Fibroblast of skin of right quadriceps (primary cell): ENCODE measurements at regions not wholly inside any gene's neighbourhood (a gene's known extent, or its start where the extent isn't known, plus 50 kb on each side); places are given as distances from the start of the nearest gene placed in this dataset.

Experiments
- DNase-seq: peaks from one replicate; pipeline ENCODE4 v3.0.0-alpha.2; 2013

DNA sequence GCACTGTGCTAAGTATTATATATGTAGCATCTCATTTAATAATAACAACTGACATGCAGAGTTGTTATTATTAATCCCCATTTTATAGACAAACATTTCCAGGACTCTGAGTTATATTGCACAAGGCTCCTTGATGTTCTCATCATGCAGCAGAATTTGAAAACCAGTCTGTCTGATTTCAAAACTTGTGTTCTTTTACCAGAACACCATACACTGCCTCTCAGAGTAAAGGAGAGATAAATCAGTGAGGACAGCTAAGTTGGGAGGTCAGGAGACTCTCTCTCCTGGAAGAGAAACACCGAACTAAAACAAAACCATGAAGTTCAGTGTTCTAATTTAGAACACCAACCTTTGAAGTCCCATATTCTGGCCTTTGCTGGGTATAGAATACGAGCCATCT lies 92.7 kb upstream of the TNC start:
- no peak for DNase-seq

- peak; percentile 94 for DNase-seq
Measured at GRCh38 chr9:115211413-115212124, 93.6 kb upstream of the TNC start.

DNA sequence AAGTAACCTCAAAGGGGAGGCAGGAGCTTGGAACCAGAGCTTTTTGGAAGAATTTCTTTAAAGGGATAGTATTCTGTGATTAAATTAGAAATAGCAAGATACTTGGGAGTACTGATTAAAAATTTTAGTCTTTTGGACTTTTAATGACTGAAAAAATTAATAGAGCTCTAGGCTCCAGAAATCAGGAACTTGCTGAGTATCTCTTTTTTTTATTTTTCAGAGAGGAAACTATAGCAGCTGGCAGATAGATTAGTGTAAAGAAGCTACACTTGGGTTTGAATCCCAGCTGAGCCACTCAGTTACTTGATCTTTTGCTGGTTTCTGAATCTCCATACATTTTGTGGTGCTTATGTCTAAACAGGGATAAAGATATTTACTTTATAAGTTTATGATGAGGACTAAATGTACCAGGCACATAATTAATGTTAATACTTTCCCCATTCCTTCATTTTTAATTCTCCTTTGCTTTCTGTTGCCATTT lies 94.2 kb upstream of the TNC start:
- DNase-seq: no peak

DNA sequence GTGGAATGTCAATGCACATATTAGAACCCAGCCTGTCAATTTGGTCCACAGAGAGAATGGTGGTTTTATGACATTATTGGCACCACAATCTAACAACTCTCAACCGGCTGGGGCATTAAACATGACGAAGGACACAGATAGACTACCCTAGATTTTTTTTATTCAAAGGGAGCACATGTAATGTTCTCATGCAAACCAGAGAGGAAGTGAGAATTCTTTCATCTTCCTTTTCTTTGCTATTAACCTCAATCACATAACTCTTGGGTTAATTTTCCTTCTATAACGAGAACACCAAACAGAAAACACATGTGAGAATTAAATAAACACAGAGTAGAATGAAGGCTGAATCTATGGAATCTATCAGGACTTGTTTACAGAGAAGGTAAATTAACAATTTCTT lies 94.9 kb upstream of the TNC start:
- no peak for DNase-seq

DNA sequence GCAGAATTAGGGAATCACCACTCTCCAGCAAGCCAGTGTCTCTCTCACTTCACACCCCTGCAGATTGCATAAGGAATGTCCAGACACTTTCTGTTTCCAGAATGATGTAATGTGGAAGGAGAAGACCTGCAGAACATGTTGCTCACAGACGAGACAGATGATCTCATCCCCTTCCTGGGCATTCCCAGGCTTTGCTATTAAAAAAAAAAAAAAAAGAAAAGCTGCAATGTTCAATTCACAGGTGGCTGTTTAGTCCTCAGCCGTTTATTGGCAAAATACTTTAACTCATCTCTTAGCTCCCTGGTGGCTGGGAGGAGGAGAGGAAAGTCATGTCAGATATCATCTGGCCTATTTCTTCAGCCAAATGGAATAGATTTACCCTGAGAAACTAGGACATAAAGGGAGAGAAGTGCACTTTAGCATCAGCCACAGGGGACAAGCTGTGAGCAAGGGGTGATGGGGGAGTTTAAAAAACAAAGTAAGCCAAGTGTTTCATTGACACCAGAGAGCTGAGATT lies 95.9 kb upstream of the TNC start:
- DNase-seq: peak; percentile 92

GRCh38 chr9:115216873-115217272 lies 98.9 kb upstream of the TNC start:
- DNase-seq: no peak

DNA sequence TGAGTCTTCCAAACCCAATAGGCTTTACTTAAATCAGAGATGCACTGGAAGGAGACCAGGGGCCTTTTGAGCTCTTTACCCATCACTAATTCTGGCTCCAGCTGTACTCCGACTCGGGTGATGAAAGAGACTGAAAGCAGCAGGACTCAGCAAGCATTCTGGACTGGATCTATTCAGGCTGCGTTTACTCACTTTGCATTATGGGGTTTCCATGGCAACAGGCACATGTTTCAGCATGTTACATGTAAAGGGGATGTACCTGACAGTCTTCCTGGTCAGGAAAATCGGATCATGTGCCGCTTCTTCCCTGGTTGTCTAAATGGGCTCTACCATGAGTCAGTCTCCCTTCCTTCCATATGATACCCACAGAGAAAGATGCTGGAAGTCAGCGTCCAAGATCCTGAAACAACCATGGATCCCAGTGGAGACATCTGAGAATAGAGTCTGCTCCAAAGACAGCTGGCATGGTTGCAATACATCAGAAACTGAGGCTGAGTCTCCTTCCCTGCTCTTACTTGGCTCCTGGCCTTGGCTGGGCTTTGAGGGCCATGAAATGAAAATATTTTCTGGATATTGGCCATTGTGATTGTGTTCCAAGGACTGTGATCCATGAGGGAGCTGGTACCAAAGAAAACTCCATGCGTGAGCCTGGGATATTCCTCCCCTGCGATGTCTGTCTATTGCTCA lies 102.5 kb upstream of the TNC start:
- DNase-seq: peak; percentile 73

GRCh38 chr9:115223471-115223870 lies 105.5 kb upstream of the TNC start:
- no peak for DNase-seq

DNA sequence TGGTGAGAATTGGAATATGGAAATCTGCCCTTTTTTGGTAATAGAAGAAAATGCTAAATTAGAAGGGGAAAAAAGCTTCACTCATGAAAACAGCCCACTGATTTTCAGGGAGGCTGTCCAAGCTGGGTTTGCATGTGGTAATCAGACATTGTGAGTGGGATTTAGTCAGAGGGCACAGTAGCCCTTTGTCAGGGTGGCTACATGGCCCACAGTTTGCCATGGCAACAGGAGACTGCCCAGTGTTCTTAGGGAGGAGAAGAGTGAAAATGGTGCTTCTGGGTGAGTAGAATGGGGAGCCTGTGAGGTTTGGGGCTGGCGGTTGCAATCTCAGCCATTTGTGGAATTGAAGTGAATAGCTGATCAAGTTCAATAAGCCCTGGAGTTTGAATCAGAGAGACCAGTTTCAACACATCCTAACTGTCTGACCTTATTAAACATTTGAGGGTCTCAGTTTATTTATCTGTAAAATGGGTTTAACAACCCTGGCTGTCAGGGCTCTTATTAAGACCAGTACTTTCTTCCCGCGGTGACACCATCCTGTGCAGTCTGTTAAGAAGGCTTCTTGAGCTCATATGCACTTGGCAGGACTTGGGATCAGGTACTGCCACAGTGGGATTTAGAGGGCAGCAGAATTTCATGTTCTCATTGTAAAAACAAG lies 107.6 kb upstream of the TNC start:
- no peak for DNase-seq

GRCh38 chr9:115226152-115226551 lies 108.2 kb upstream of the TNC start:
- DNase-seq: no peak

DNA sequence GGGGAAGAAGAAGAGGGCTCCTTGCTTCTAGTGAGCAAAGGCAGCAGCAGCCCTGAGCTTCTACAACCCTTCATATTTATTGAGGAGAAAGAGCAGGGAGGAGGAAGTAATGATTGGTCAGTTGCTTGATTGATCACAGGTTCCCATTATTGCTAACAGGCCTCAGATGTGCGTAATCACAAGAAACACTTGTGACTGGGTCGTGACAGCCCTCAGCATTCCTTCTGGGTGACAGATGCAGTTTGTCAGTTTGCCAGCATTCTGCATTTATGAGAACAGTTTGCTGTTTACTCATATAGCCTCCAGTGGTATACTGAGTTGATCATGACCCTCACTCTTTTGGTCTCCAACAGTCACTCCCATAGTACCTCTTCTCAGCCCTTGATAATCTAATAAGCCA lies 111.5 kb upstream of the TNC start:
- peak; percentile 56 for DNase-seq

- no peak for DNase-seq
Measured at GRCh38 chr9:115230924-115231515, 113.1 kb upstream of the TNC start.

DNA sequence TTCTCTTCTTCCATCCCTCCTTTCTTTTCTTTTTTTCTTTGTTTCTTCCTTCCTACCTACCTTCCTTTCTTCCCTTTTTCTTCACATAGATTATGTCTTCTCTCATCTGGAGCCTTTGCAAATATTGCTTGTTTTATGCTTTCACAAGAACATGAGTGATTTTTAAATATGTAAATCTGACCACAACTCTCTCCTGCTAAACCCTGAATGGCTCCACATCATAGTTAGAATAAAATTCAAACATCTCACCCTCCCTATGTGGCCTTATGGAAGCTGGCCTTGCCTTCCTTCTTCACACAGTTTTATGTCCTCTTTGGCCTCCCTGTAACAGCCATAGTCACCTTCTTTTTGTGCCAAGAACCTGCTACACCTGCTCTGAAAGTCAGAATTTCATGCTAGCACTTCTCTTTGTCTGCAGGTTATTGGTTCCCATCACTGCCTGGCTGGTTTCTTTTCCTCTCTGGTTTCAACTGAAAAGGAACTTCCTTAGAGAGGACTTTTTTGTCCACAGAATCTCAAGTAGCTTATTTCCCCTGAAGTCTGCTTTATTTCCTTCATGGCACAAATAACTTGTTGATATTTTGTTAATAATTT lies 114.3 kb upstream of the TNC start:
- no peak for DNase-seq

GRCh38 chr9:115234094-115234493 lies 116.1 kb upstream of the TNC start:
- peak; percentile 82 for DNase-seq

DNA sequence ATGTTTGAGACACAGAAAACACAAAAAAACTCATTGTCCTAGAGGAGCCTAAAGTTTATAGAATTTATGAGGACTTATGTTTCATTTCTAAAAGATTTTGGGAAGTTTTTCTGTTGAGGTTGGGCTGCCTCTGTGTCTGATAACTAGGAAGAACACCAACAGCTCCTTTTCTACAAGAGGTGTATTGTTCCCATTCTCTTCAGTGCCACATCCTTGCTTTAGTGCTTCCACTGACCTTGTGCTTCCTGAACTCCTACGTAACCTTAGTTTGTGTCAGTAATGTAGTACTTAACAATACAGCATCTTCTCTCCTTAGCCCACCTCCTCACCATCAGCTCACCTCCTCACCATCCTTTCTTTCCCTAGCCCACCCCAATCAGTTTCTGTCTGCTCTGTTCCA lies 117.3 kb upstream of the TNC start:
- DNase-seq: no peak

- peak; percentile 44 for DNase-seq
Measured at GRCh38 chr9:115237385-115237998, 119.5 kb upstream of the TNC start.

DNA sequence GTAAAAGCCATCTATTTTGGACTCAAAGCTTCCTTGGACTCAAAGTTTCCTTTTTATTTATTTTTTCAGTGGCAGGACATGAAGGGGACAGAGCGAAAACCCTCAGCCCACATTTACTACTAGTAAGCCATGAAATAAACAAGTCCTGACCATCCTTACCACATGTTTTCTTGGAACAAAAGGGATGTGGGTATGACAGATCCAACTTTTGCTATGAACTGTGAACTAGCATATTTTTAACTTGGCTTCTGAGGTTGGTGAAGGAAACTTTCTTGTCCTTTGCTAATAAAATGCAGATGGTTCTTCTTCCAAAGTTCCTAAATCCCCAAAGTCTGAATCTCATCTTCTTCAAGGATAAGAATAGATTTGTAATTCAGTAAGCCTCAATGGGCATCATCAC lies 122.7 kb upstream of the TNC start:
- peak; percentile 5 for DNase-seq

DNA sequence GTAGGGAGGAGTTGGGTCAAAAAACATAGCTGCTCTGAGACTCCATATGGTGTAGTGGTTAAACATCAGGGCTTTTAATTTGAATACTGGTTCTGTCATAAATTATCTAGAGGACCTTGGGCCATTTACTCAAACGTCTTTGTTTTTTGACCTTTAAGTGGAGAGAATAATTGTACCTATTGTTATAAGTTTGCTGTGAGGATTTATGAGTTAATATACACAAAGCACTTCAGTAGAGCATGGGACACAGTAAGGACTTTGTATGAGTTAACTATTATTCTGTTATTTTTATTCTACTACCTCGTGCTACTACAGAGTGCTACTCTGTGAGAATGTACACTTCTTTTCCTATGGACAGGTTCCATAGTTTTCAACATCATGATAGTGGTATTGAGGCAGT lies 123.7 kb upstream of the TNC start:
- no peak for DNase-seq

DNA sequence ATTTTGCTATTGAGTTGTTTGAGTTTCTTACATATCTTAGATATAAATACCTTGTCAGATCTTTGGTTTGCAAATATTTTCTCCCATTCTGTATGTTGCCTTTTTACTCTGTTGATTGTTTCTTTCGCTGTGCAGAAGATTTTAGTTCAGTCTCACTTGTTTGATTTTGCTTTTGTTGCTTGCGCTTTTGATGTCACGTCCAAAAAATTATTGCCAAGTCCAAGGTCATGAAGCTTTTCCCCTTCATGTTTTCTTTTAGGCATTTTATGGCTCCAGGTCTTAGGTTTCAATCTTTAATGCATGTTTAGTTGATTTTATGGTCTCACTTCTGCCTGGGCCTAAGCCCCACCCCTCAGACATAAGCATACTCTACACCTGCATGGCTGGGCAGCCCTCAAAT lies 131.5 kb upstream of the TNC start:
- no peak for DNase-seq

DNA sequence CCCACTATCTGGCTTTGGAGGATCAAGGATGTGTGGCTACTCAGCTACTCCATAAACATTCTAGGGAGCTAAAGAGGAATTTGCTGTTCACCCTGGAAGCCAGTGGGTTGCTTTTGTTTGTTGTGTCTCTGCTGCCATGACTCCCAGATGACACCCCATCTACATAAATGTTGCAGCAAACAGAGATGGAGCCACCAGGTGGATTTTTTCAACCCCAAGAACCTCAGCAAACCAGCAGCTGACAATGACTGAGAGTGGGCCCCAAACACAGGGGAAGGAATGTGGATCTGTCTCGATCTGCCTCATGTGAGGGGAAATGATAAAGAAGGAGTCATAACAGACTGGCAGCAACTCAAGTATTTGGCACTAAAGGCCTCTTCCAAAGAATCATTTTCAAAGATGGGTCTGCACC lies 132.7 kb upstream of the TNC start:
- DNase-seq: peak; percentile 95

DNA sequence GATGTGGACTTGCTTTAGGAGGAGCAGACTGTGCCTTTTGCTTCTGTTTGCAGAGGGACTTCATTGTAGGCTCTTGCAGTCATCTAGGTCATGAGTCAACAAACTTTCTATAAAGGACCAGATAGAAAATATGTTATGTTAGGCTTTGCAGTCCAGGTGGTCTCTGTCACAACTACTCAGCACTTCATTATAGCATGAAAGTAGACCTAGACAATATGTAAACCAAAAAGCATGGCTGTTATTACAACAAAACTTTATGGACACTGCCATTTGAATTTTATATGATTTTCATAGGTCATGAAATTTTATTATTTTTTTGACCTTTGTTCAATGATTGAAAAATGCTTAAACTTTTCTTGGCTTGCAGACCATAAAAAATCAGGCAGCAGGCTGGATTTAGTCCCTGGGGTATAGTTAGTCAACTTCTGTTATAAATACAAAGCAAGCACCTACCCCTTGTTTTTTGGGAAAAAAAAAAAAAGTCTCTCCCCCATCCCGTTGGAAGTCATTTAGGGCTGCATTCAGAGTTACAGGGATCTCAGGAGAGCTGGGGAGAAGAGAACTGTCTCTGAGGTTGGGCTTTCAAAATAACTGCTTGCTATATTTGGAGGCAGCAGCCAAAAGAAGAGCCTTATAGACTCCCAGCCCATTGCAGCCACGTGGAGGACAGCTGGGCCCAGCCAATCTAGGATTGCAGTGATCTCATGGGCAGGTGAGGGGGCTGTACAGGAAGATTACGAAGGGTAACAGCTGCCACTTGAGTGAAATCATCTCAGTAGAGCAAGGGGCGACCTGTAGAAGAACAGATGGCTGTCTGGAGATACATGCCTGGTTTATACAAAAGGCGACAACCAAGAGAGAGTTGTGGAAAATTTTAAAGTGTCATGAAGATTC lies 136.6 kb upstream of the TNC start:
- DNase-seq: no peak
